Gastroesophageal sphincter (tissue), 4 donors: ENCODE measurements at regions not wholly inside any gene's neighbourhood (a gene's known extent, or its start where the extent isn't known, plus 50 kb on each side); places are given as distances from the start of the nearest gene placed in this dataset.

ENCODE experiments used
- ATAC-seq: fragments of 150-250 bp; one replicate; pipeline ENCODE4 v1.9.1; 2016; ENCODE audit warnings: mild to moderate bottlenecking, moderate library complexity
- H3K27ac ChIP-seq, 4 donors: fragments of 200-600 bp; sonication (generic) in 3 of 4; 1 replicate in 3 of 4; 2 replicates in 1 of 4; pipeline ENCODE4 v1.5.1; 2016 to 2019
- H3K27me3 ChIP-seq: fragments of 200-600 bp; sonication (generic); one replicate; pipeline ENCODE4 v1.5.1; 2019
- H3K36me3 ChIP-seq, 2 donors: fragments of 200-600 bp; sonication (generic); one replicate each; pipeline ENCODE4 v1.5.1; 2019; ENCODE audit warnings: control low read depth in 1 of 2
- H3K4me1 ChIP-seq, 3 donors: fragments of 200-600 bp; sonication (generic); 1 replicate in 2 of 3; 2 replicates in 1 of 3; pipeline ENCODE4 v1.5.1; 2016 to 2019; ENCODE audit warnings: control low read depth in 2 of 3
- H3K4me3 ChIP-seq, 2 donors: fragments of 200-600 bp; sonication (generic); one replicate each; pipeline ENCODE4 v1.5.1; 2019; ENCODE audit warnings: mild to moderate bottlenecking in 1 of 2, moderate library complexity in 1 of 2
- H3K9me3 ChIP-seq, 3 donors: fragments of 200-600 bp; sonication (generic); one replicate each; pipeline ENCODE4 v1.5.1; 2017 to 2019; ENCODE audit warnings: control low read depth in 2 of 3
- EP300 ChIP-seq: sonication (generic); formaldehyde crosslinking; IDR thresholded peaks from one replicate; pipeline ENCODE4 v1.6.1; 2017; ENCODE audit warnings: antibody characterized with exemption, mild to moderate bottlenecking
- POLR2A ChIP-seq, 2 donors: fragments of 450-650 bp; IDR thresholded peaks; one replicate each; pipeline ENCODE4 v1.6.1; 2017; ENCODE audit warnings: antibody characterized with exemption in 2 of 2, mild to moderate bottlenecking in 2 of 2, moderate library complexity in 1 of 2
- POLR2AphosphoS5 ChIP-seq: sonication (generic); formaldehyde crosslinking; IDR thresholded peaks from one replicate; pipeline ENCODE4 v1.6.1; 2017; ENCODE audit warnings: antibody characterized with exemption
- WGBS, 2 donors: methylation state at CpG; one replicate each; pipeline ENCODE4 v1.1.5; 2018; ENCODE audit warnings: low coverage in 1 of 2; 5-methylcytosine and 5-hydroxymethylcytosine counted together
- TF ChIP-seq, protein P1 (sequence below), 4 experiments: fragments of 200-600 bp in 2 of 4; fragments of 450-650 bp in 2 of 4; sonication (generic) in 1 of 4; IDR thresholded peaks; one replicate each; pipeline ENCODE4 v1.5.1; 2017 to 2019; ENCODE audit warnings: antibody characterized with exemption in 4 of 4, mild to moderate bottlenecking in 2 of 4, moderate library complexity in 2 of 4

DNA sequence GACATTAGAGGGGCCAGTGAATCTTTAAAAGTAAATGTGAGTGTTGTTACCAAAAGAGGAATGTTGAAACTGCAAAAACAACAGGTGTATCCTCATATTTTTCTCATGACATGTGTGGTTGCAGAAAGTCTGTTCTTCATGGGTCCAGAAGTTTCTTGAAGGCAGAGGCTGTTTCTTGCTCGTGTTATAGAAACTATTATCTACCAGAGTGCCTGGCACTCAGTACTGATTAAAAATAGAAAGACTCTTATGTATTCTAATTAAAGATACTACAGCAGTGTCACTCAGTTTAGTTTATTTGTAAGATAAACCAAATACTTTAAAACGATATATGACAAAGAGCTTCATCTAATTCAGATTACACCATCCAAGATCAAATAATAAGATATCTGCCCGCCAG lies 1864.2 kb upstream of the WWC1 start:
- no peak overlapping the region for H3K4me3 ChIP-seq
- no peaks in the 10 kb centered on the region for H3K27me3 ChIP-seq
- 33 to 45% methylated on average over 3 of the region's 3 CpGs for WGBS, 2 donors
- H3K4me1 ChIP-seq: no peaks in the 10 kb centered on the region
- H3K9me3 ChIP-seq: no peaks in the 10 kb centered on the region
- TF ChIP-seq POLR2AphosphoS5: no peak
- no peak for TF ChIP-seq EP300
- TF ChIP-seq, protein P1, sequence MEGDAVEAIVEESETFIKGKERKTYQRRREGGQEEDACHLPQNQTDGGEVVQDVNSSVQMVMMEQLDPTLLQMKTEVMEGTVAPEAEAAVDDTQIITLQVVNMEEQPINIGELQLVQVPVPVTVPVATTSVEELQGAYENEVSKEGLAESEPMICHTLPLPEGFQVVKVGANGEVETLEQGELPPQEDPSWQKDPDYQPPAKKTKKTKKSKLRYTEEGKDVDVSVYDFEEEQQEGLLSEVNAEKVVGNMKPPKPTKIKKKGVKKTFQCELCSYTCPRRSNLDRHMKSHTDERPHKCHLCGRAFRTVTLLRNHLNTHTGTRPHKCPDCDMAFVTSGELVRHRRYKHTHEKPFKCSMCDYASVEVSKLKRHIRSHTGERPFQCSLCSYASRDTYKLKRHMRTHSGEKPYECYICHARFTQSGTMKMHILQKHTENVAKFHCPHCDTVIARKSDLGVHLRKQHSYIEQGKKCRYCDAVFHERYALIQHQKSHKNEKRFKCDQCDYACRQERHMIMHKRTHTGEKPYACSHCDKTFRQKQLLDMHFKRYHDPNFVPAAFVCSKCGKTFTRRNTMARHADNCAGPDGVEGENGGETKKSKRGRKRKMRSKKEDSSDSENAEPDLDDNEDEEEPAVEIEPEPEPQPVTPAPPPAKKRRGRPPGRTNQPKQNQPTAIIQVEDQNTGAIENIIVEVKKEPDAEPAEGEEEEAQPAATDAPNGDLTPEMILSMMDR (IDR thresholded peaks at IDR 0.05): no peak
- TF ChIP-seq POLR2A (IDR thresholded peaks at IDR 0.05): no peak
- H3K36me3 ChIP-seq: no peaks in the 10 kb centered on the region
- ATAC-seq: no peak
- H3K27ac ChIP-seq: no peak overlapping the region

DNA sequence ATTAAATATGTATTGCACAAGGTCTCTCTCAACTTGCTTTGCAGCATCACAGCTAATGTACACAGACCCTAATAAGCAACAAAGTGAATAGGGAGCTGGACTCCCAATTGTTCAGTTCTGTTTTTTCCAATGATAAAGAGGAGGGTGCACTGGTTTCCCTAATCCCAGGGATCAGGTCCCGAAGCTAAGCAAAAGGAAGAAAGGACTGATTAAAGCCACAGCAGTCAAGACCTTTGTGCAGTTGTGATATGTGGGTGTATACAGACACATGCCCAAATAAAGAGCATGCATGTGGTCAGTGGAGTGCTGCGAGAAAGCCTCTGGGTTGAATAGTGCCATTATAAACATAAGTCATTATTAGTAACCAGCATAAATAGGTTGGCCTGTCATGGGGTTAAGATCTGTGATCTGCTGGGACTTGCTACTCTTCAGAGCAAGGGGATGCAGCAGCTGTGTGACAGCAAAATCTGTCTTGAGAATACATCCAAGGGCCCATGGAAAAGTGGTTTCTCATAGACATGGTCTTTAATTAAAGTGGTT lies 1863.1 kb upstream of the WWC1 start:
- TF ChIP-seq POLR2AphosphoS5 (no peak), POLR2A (IDR thresholded peaks at IDR 0.05) (no peak)
- TF ChIP-seq, protein P1 (IDR thresholded peaks at IDR 0.05): no peak
- no peak for ATAC-seq
- no peaks in the 10 kb centered on the region for H3K4me1 ChIP-seq

DNA sequence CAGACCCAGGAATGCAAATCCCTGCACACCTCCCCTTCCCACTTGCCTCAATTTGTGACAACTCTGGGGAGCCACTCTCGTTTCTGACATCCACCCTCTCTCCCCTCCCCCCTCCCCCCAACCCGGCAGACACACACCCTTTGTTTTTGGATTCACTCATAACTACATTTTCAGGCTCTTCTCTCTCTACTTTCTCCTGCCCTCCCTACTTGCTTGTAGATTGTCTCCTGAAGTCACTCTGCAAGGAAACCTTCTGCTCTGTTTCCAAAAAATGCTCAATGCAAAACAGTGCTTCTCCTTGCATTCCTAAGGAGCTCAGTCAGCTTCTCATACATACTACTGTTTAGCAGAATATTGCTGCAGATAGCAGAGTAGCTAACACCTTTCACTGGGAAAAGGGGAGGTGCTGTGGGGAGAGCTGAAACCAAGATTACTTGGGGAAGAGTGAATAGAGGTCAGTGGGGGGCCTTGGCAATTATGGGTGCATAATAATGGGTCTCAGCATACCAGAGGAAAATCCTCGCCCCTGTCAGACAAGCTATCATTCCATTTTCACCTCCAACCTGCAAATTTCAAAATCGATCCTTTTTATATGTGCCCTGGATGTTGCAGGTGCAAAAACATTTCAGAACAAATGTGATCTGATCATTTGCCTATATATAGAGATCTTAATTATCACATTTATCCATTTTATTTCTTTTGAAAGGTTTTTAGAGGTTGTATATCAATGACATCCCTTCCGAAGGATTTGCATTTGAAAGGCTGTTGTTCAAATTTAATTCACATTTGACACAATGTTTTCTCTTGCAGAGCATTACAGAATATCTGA lies 1860.7 kb upstream of the WWC1 start:
- TF ChIP-seq, protein P1 (IDR thresholded peaks at IDR 0.05): no peak
- no peak for TF ChIP-seq POLR2AphosphoS5
- no peak for TF ChIP-seq EP300
- TF ChIP-seq POLR2A (IDR thresholded peaks at IDR 0.05): no peak
- no peaks in the 10 kb centered on the region for H3K4me1 ChIP-seq
- no peaks in the 10 kb centered on the region for H3K27me3 ChIP-seq
- H3K9me3 ChIP-seq: no peaks in the 10 kb centered on the region
- no peak overlapping the region for H3K27ac ChIP-seq
- no peaks in the 10 kb centered on the region for H3K36me3 ChIP-seq
- H3K4me3 ChIP-seq: no peak overlapping the region
- WGBS, 2 donors: 25 to 40% methylated on average over 3 to 5 of the region's 5 CpGs
- ATAC-seq: no peak

More for the DNA sequence above, 1863.1 kb upstream of the WWC1 start:
- WGBS, 2 donors: 24 to 73% methylated on average over 2 of the region's 2 CpGs
- Histone ChIP-seq H3K27me3 (no peaks in the 10 kb centered on the region), H3K27ac (no peak overlapping the region), H3K9me3 (no peaks in the 10 kb centered on the region), H3K36me3 (no peaks in the 10 kb centered on the region), H3K4me3 (no peak overlapping the region)

DNA sequence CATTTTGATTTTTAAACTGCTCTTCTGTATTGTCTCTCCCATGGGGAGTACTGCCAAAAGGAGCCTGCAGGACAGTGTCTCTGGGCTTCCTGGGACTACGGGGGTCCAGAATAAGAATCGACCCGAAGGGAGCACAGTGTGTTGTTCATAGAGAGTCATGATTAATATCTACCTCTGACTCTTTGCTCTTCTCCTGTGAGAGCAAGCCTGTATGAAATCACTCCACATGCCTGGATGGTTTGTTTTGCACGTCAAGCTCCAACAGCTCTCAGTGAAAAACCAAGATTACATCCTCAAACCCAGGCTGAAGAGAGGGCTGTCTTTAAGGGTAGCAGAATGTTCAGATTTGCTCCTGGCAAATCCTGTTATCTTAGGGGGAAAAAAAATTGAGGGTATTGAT lies 1860.0 kb upstream of the WWC1 start:
- WGBS, 2 donors: 0 to 3% methylated on average over 1 to 4 of the region's 4 CpGs
- no peak overlapping the region for H3K4me3 ChIP-seq
- no peak overlapping the region for H3K27ac ChIP-seq
- no peaks in the 10 kb centered on the region for H3K36me3 ChIP-seq
- no peaks in the 10 kb centered on the region for H3K4me1 ChIP-seq
- no peaks in the 10 kb centered on the region for H3K27me3 ChIP-seq
- TF ChIP-seq, protein P1 (IDR thresholded peaks at IDR 0.05): no peak
- TF ChIP-seq EP300 (no peak), POLR2AphosphoS5 (no peak), POLR2A (IDR thresholded peaks at IDR 0.05) (no peak)
- no peak for ATAC-seq
- H3K9me3 ChIP-seq: no peaks in the 10 kb centered on the region

DNA sequence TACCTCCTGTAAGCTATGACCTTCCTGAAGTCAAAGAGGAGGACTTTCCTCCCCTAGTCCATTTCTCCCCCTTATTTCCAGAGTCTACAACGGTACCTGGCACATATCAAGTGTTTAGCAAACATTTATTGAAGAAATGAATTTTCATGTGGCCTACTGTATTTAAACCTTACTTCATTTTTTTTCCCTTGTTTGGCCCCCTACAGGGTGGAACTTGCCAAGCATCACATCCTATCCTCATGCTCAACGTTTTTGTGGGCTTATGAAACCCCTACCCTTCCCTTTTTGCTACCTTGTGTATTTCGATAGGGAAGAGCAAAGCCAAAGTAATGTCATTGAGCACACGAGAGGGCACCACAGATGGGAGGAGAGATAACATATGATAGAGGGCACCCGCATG lies 1857.8 kb upstream of the WWC1 start:
- no peaks in the 10 kb centered on the region for H3K9me3 ChIP-seq
- TF ChIP-seq POLR2AphosphoS5 (no peak), POLR2A (IDR thresholded peaks at IDR 0.05) (no peak), EP300 (no peak)
- TF ChIP-seq, protein P1 (IDR thresholded peaks at IDR 0.05): no peak
- no peaks in the 10 kb centered on the region for H3K4me1 ChIP-seq
- no peak overlapping the region for H3K27ac ChIP-seq
- no peak overlapping the region for H3K4me3 ChIP-seq
- H3K36me3 ChIP-seq: no peaks in the 10 kb centered on the region
- H3K27me3 ChIP-seq: no peaks in the 10 kb centered on the region
- WGBS, 2 donors: 57 to 87% methylated on average over 2 to 5 of the region's 5 CpGs
- no peak for ATAC-seq
